ENCODE measurements at regions not wholly inside any gene's neighbourhood (a gene's known extent, or its start where the extent isn't known, plus 50 kb on each side); places are given as distances from the start of the nearest gene placed in this dataset.

DNA sequence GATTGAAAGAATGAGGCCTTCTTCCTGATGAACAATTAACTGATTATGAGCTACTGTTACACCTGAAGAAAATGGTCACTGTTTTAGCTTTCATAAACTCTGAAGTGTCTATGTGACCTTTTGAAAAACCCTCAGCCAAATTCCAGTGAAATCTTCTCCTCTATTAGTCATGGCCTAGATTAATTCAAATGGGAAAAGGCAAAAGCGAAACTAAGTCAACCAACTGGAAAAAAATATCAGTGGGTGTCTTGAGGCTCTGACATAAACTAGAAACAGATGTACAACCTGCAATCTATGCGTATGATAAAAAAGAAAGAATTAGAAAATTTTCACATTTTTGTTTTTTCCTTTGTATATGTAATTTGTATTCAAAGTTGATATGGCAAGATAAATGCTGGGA lies 169.4 kb upstream of the BANK1 start:
- no TSS peak for BruUV-seq (replicated peaks)
- in situ Hi-C loops (cut with HindIII; ENCODE audit: extremely low pct_ligation_motif_present, low pct_unique_long_range_greater_than_20kb) (no loop called here), intact Hi-C loops (cut with micrococcal nuclease; ENCODE audit: unreplicated experiment) (no loop called here)
- Histone ChIP-seq H3K27me3 (ENCODE audit: control insufficient read depth in 1 of 2, insufficient read depth in 2 of 2, low read length in 2 of 2) (no peaks in the 10 kb centered on the region), H3K4me3 (replicated peaks in 1 of 3; ENCODE audit: insufficient read depth in 1 of 3, low read depth in 2 of 3, low read length in 3 of 3) (no peak overlapping the region), H3K4me1 (ENCODE audit: insufficient read depth, low read length) (no peaks in the 10 kb centered on the region), H3K79me2 (ENCODE audit: insufficient read depth, low read length) (no peaks in the 10 kb centered on the region), H2AFZ (ENCODE audit: low read length) (no peak overlapping the region), H3K36me3 (replicated peaks in 1 of 2; ENCODE audit: control insufficient read depth in 1 of 2, insufficient read depth in 2 of 2, low read length in 2 of 2) (no peaks in the 10 kb centered on the region), H3K4me2 (ENCODE audit: low read depth, low read length) (no peak overlapping the region), H3K9ac (ENCODE audit: insufficient read depth, low read depth, low read length) (no peak overlapping the region), H3K27ac (ENCODE audit: extremely low read length, insufficient read depth, low read length) (no peak overlapping the region), H3K9me3 (ENCODE audit: low read length) (no peaks in the 10 kb centered on the region), H4K20me1 (ENCODE audit: insufficient read depth, low read length) (no peaks in the 10 kb centered on the region)
- DNase-seq (ENCODE audit: low spot score) (no peak), ATAC-seq (no peak), FAIRE-seq (no peak)
- 24% methylated on average over 2 of the region's 2 CpGs for WGBS (ENCODE audit: low lambda C conversion rate)
- TF ChIP-seq, protein P1, sequence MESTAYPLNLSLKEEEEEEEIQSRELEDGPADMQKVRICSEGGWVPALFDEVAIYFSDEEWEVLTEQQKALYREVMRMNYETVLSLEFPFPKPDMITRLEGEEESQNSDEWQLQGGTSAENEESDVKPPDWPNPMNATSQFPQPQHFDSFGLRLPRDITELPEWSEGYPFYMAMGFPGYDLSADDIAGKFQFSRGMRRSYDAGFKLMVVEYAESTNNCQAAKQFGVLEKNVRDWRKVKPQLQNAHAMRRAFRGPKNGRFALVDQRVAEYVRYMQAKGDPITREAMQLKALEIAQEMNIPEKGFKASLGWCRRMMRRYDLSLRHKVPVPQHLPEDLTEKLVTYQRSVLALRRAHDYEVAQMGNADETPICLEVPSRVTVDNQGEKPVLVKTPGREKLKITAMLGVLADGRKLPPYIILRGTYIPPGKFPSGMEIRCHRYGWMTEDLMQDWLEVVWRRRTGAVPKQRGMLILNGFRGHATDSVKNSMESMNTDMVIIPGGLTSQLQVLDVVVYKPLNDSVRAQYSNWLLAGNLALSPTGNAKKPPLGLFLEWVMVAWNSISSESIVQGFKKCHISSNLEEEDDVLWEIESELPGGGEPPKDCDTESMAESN (CRISPR knock-in tag; conservative IDR thresholded peaks at IDR 0.05), result no peak
- TF ChIP-seq, protein P2, sequence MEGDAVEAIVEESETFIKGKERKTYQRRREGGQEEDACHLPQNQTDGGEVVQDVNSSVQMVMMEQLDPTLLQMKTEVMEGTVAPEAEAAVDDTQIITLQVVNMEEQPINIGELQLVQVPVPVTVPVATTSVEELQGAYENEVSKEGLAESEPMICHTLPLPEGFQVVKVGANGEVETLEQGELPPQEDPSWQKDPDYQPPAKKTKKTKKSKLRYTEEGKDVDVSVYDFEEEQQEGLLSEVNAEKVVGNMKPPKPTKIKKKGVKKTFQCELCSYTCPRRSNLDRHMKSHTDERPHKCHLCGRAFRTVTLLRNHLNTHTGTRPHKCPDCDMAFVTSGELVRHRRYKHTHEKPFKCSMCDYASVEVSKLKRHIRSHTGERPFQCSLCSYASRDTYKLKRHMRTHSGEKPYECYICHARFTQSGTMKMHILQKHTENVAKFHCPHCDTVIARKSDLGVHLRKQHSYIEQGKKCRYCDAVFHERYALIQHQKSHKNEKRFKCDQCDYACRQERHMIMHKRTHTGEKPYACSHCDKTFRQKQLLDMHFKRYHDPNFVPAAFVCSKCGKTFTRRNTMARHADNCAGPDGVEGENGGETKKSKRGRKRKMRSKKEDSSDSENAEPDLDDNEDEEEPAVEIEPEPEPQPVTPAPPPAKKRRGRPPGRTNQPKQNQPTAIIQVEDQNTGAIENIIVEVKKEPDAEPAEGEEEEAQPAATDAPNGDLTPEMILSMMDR (CRISPR knock-in tag; IDR thresholded peaks at IDR 0.05), result no peak
- no peak for TF ChIP-seq ZSCAN30 (CRISPR knock-in tag; IDR thresholded peaks at IDR 0.05)
- no peak for TF ChIP-seq SATB2 (CRISPR knock-in tag; IDR thresholded peaks at IDR 0.05)
- TF ChIP-seq, protein P3, sequence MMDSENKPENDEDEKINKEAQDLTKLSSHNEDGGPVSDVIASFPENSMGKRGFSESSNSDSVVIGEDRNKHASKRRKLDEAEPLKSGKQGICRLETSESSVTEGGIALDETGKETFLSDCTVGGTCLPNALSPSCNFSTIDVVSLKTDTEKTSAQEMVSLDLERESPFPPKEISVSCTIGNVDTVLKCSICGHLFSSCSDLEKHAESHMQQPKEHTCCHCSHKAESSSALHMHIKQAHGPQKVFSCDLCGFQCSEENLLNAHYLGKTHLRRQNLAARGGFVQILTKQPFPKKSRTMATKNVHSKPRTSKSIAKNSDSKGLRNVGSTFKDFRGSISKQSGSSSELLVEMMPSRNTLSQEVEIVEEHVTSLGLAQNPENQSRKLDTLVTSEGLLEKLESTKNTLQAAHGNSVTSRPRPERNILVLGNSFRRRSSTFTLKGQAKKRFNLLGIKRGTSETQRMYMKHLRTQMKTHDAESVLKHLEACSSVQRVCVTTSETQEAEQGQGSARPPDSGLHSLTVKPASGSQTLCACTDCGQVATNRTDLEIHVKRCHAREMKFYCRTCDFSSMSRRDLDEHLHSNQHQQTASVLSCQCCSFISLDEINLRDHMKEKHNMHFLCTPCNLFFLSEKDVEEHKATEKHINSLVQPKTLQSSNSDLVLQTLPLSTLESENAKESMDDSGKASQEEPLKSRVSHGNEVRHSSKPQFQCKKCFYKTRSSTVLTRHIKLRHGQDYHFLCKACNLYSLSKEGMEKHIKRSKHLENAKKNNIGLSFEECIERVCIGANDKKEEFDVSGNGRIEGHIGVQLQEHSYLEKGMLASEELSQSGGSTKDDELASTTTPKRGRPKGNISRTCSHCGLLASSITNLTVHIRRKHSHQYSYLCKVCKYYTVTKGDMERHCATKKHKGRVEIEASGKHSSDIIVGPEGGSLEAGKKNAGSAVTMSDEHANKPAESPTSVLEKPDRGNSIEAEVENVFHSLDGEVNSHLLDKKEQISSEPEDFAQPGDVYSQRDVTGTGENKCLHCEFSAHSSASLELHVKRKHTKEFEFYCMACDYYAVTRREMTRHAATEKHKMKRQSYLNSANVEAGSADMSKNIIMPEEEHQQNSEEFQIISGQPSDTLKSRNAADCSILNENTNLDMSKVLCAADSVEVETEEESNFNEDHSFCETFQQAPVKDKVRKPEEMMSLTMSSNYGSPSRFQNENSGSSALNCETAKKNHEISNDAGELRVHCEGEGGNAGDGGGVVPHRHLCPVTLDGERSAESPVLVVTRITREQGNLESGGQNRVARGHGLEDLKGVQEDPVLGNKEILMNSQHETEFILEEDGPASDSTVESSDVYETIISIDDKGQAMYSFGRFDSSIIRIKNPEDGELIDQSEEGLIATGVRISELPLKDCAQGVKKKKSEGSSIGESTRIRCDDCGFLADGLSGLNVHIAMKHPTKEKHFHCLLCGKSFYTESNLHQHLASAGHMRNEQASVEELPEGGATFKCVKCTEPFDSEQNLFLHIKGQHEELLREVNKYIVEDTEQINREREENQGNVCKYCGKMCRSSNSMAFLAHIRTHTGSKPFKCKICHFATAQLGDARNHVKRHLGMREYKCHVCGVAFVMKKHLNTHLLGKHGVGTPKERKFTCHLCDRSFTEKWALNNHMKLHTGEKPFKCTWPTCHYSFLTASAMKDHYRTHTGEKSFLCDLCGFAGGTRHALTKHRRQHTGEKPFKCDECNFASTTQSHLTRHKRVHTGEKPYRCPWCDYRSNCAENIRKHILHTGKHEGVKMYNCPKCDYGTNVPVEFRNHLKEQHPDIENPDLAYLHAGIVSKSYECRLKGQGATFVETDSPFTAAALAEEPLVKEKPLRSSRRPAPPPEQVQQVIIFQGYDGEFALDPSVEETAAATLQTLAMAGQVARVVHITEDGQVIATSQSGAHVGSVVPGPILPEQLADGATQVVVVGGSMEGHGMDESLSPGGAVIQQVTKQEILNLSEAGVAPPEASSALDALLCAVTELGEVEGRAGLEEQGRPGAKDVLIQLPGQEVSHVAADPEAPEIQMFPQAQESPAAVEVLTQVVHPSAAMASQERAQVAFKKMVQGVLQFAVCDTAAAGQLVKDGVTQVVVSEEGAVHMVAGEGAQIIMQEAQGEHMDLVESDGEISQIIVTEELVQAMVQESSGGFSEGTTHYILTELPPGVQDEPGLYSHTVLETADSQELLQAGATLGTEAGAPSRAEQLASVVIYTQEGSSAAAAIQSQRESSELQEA (CRISPR knock-in tag; IDR thresholded peaks at IDR 0.05; ENCODE audit: not compliant biosample characterization), result no peak
- no peak for TF ChIP-seq ZNF484 (CRISPR knock-in tag; IDR thresholded peaks at IDR 0.05; ENCODE audit: borderline replicate concordance, low read depth)
- TF ChIP-seq, protein P4, sequence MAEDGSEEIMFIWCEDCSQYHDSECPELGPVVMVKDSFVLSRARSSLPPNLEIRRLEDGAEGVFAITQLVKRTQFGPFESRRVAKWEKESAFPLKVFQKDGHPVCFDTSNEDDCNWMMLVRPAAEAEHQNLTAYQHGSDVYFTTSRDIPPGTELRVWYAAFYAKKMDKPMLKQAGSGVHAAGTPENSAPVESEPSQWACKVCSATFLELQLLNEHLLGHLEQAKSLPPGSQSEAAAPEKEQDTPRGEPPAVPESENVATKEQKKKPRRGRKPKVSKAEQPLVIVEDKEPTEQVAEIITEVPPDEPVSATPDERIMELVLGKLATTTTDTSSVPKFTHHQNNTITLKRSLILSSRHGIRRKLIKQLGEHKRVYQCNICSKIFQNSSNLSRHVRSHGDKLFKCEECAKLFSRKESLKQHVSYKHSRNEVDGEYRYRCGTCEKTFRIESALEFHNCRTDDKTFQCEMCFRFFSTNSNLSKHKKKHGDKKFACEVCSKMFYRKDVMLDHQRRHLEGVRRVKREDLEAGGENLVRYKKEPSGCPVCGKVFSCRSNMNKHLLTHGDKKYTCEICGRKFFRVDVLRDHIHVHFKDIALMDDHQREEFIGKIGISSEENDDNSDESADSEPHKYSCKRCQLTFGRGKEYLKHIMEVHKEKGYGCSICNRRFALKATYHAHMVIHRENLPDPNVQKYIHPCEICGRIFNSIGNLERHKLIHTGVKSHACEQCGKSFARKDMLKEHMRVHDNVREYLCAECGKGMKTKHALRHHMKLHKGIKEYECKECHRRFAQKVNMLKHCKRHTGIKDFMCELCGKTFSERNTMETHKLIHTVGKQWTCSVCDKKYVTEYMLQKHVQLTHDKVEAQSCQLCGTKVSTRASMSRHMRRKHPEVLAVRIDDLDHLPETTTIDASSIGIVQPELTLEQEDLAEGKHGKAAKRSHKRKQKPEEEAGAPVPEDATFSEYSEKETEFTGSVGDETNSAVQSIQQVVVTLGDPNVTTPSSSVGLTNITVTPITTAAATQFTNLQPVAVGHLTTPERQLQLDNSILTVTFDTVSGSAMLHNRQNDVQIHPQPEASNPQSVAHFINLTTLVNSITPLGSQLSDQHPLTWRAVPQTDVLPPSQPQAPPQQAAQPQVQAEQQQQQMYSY (CRISPR knock-in tag; IDR thresholded peaks at IDR 0.05), result no peak
- CTCF ChIA-PET (ENCODE audit: low intra/inter-chr PET ratio, low total read pairs), result no interaction called here
- POLR2A ChIA-PET, result no interaction called here
